RWPE2 (cell line): ENCODE measurements at regions not wholly inside any gene's neighbourhood (a gene's known extent, or its start where the extent isn't known, plus 50 kb on each side); places are given as distances from the start of the nearest gene placed in this dataset.

Source experiments
- ATAC-seq: fragments of 200-7000 bp; cut with Tn5 transposase; 3 replicates; pipeline ENCODE4 v1.9.1; 2021; ENCODE audit warnings: low read depth
- DNase-seq: peaks from one replicate; pipeline ENCODE4 v3.0.0-alpha.2; 2020; ENCODE audit warnings: low spot score
- H3K27ac ChIP-seq: fragments of 450-650 bp; 2 replicates; pipeline ENCODE4 v1.5.1; 2017; ENCODE audit warnings: mild to moderate bottlenecking; ENCODE audit not compliant: poor library complexity, severe bottlenecking
- H3K27me3 ChIP-seq: fragments of 250-450 bp; sonication (Bioruptor Pico); 2 replicates; pipeline ENCODE4 v1.5.1; 2021; ENCODE audit warnings: mild to moderate bottlenecking, moderate library complexity; ENCODE audit not compliant: insufficient read depth, poor library complexity, severe bottlenecking
- H3K36me3 ChIP-seq: fragments of 250-450 bp; sonication (Bioruptor Pico); 2 replicates; pipeline ENCODE4 v1.5.1; 2020; ENCODE audit warnings: low read depth, mild to moderate bottlenecking, moderate library complexity
- H3K4me1 ChIP-seq: fragments of 250-450 bp; sonication (Bioruptor Pico); 2 replicates; pipeline ENCODE4 v1.5.1; 2021; ENCODE audit warnings: mild to moderate bottlenecking, moderate library complexity; ENCODE audit not compliant: insufficient read depth, poor library complexity, severe bottlenecking
- H3K4me3 ChIP-seq: fragments of 250-450 bp; sonication (Bioruptor Pico); 2 replicates; pipeline ENCODE4 v1.5.1; 2021; ENCODE audit warnings: mild to moderate bottlenecking, moderate library complexity; ENCODE audit not compliant: severe bottlenecking
- H3K9me3 ChIP-seq: fragments of 250-450 bp; sonication (Bioruptor Pico); 2 replicates; pipeline ENCODE4 v1.5.1; 2021; ENCODE audit warnings: mild to moderate bottlenecking, moderate library complexity; ENCODE audit not compliant: severe bottlenecking
- TF ChIP-seq, protein P1 (sequence below): fragments of 450-650 bp; IDR thresholded peaks from one replicate; pipeline ENCODE4 v1.5.1; 2017; ENCODE audit warnings: mild to moderate bottlenecking, moderate library complexity; ENCODE audit not compliant: poor library complexity, severe bottlenecking

- DNase-seq, result no peak
- TF ChIP-seq, protein P1, sequence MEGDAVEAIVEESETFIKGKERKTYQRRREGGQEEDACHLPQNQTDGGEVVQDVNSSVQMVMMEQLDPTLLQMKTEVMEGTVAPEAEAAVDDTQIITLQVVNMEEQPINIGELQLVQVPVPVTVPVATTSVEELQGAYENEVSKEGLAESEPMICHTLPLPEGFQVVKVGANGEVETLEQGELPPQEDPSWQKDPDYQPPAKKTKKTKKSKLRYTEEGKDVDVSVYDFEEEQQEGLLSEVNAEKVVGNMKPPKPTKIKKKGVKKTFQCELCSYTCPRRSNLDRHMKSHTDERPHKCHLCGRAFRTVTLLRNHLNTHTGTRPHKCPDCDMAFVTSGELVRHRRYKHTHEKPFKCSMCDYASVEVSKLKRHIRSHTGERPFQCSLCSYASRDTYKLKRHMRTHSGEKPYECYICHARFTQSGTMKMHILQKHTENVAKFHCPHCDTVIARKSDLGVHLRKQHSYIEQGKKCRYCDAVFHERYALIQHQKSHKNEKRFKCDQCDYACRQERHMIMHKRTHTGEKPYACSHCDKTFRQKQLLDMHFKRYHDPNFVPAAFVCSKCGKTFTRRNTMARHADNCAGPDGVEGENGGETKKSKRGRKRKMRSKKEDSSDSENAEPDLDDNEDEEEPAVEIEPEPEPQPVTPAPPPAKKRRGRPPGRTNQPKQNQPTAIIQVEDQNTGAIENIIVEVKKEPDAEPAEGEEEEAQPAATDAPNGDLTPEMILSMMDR, result no peak
- Histone ChIP-seq H3K27me3 (no peaks in the 10 kb centered on the region), H3K36me3 (no peaks in the 10 kb centered on the region), H3K27ac (no peak overlapping the region), H3K9me3 (no peaks in the 10 kb centered on the region), H3K4me1 (no peaks in the 10 kb centered on the region), H3K4me3 (no peak overlapping the region)
- no peak; the same call in 2 of the 3 replicates for ATAC-seq
Measured at GRCh38 chr6:15881150-15881549, 218.3 kb upstream of the DTNBP1 start.

- Histone ChIP-seq H3K9me3 (no peaks in the 10 kb centered on the region), H3K27me3 (no peaks in the 10 kb centered on the region), H3K4me3 (no peak overlapping the region), H3K27ac (no peak overlapping the region), H3K36me3 (no peaks in the 10 kb centered on the region), H3K4me1 (no peaks in the 10 kb centered on the region)
- TF ChIP-seq, protein P1, result no peak
- ATAC-seq (no peak), DNase-seq (no peak)
Measured at GRCh38 chr6:15880262-15880973, 217.6 kb upstream of the DTNBP1 start.

GRCh38 chr6:15879371-15880261, 216.8 kb upstream of the DTNBP1 start:
- Histone ChIP-seq H3K9me3 (no peaks in the 10 kb centered on the region), H3K27me3 (no peaks in the 10 kb centered on the region), H3K4me1 (no peaks in the 10 kb centered on the region), H3K4me3 (no peak overlapping the region), H3K36me3 (no peaks in the 10 kb centered on the region), H3K27ac (no peak overlapping the region)
- ATAC-seq (peak; percentile 70), DNase-seq (no peak)
- TF ChIP-seq, protein P1, result no peak

DNA sequence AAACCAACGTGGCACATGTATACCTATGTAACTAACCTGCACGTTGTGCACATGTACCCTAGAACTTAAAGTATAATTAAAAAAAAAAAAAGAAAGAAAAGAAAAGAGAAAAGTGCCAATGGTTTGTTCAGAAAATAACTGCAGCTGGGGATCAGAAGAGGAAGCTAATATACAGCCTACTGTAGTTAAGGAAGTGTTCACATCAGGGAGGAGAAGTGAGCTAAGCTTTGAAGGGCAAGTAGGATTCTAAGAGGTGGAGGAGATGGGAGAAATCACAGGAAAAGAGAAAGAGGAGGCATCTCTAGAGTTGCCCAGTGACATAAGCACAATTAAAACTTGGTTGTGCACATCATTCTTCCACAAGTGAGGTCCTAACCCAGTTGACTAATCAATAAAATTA, 214.4 kb upstream of the DTNBP1 start:
- DNase-seq, result no peak
- H3K4me3 ChIP-seq, result no peak overlapping the region
- H3K36me3 ChIP-seq, result no peaks in the 10 kb centered on the region
- ATAC-seq, result no peak
- H3K27me3 ChIP-seq, result no peaks in the 10 kb centered on the region
- H3K27ac ChIP-seq, result no peak overlapping the region
- no peaks in the 10 kb centered on the region for H3K4me1 ChIP-seq
- TF ChIP-seq, protein P1, result no peak
- no peaks in the 10 kb centered on the region for H3K9me3 ChIP-seq

DNA sequence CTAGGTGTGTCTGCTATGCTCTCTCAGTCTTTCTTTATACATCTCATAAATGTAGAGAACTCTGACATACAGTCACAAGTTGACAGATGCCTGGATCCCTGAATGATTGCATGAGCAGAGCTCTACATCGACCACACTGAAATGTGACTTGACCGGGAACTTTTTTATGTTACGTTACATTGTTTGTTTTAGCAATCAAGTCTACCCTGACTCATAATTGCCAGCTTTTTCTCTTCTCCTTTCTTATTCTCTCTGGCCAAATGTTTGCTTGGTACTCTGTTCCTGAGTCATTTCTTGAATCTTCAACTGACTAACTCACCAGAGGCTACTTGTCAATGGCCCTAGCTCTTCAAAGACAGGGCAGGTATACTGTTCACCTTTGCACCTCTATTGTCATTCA, 213.6 kb upstream of the DTNBP1 start:
- TF ChIP-seq, protein P1, result no peak
- ATAC-seq (peak; percentile 71), DNase-seq (no peak)
- no peaks in the 10 kb centered on the region for H3K36me3 ChIP-seq
- H3K4me3 ChIP-seq, result no peak overlapping the region
- no peaks in the 10 kb centered on the region for H3K27me3 ChIP-seq
- H3K4me1 ChIP-seq, result no peaks in the 10 kb centered on the region
- H3K27ac ChIP-seq, result no peak overlapping the region
- no peaks in the 10 kb centered on the region for H3K9me3 ChIP-seq
